ENCODE measurements at regions not wholly inside any gene's neighbourhood (a gene's known extent, or its start where the extent isn't known, plus 50 kb on each side); places are given as distances from the start of the nearest gene placed in this dataset.
"Not testable (repeated sequence)": the region's sequence is repeated elsewhere in the genome, so short reads cannot be mapped to it uniquely, and the experiment has no call there.

- H3K4me3 ChIP-seq (ENCODE audit: low read length) = no peak overlapping the region
- peak; percentile 43 for DNase-seq (ENCODE audit: low read depth)
Observed at GRCh38 chr11:90639461-90639993, 416.7 kb upstream of the CHORDC1 start.

GRCh38 chr11:90635886-90636285, 413.0 kb upstream of the CHORDC1 start:
- TF ChIP-seq CTCF (conservative IDR thresholded peaks at IDR 0.05; ENCODE audit: low read depth, low read length) = no peak
- H3K4me3 ChIP-seq (ENCODE audit: low read length) = no peak overlapping the region
- no peak for DNase-seq (ENCODE audit: low read depth)

More at GRCh38 chr11:90639461-90639993, 416.7 kb upstream of the CHORDC1 start:
- TF ChIP-seq CTCF (conservative IDR thresholded peaks at IDR 0.05; ENCODE audit: low read depth, low read length) = peak; percentile 72

GRCh38 chr11:90635151-90635550, 412.3 kb upstream of the CHORDC1 start:
- TF ChIP-seq CTCF (conservative IDR thresholded peaks at IDR 0.05; ENCODE audit: low read depth, low read length) = no peak
- no peak for DNase-seq (ENCODE audit: low read depth)
- H3K4me3 ChIP-seq (ENCODE audit: low read length) = no peak overlapping the region

GRCh38 chr11:90630176-90630575, 407.3 kb upstream of the CHORDC1 start:
- DNase-seq (ENCODE audit: low read depth) = no peak
- H3K4me3 ChIP-seq (ENCODE audit: low read length) = no peak overlapping the region
- no peak for TF ChIP-seq CTCF (conservative IDR thresholded peaks at IDR 0.05; ENCODE audit: low read depth, low read length)

GRCh38 chr11:90629229-90629806, 406.5 kb upstream of the CHORDC1 start:
- no peak for DNase-seq (ENCODE audit: low read depth)

GRCh38 chr11:90614318-90614717, 391.5 kb upstream of the CHORDC1 start:
- DNase-seq (ENCODE audit: low read depth) = no peak
- no peak overlapping the region for H3K4me3 ChIP-seq (ENCODE audit: low read length)
- no peak for TF ChIP-seq CTCF (conservative IDR thresholded peaks at IDR 0.05; ENCODE audit: low read depth, low read length)

More at GRCh38 chr11:90629229-90629806, 406.5 kb upstream of the CHORDC1 start:
- TF ChIP-seq CTCF (conservative IDR thresholded peaks at IDR 0.05; ENCODE audit: low read depth, low read length) = no peak
- H3K4me3 ChIP-seq (ENCODE audit: low read length) = no peak overlapping the region

- not testable (repeated sequence) for H3K4me3 ChIP-seq (ENCODE audit: low read length); DNase-seq (ENCODE audit: low read depth)
Observed at GRCh38 chr11:90613037-90613436, 390.2 kb upstream of the CHORDC1 start.

Data from retinal pigment epithelial cell (primary cell).